ENCODE measurements at regions not wholly inside any gene's neighbourhood (a gene's known extent, or its start where the extent isn't known, plus 50 kb on each side); places are given as distances from the start of the nearest gene placed in this dataset.
"Not testable (repeated sequence)": the region's sequence is repeated elsewhere in the genome, so short reads cannot be mapped to it uniquely, and the experiment has no call there.

DNA sequence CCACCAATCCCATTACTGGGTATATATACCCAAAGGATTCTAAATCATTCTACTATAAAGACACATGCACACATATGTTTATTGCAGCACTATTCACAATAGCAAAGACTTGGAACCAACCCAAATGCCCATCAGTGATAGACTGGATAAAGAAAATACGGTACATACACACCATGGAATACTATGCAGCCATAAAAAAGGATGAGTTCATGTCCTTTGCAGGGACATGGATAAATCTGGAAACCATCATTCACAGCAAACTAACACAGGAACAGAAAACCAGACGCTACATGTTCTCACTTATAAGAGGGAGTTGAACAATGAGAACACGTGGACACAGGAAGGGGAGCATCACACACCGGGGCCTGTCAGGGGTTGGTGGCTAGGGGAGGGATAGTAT, 154.3 kb downstream of the TPBG start:
- TF ChIP-seq CTCF, POLR2A, POLR2AphosphoS5 (IDR thresholded peaks at IDR 0.05): not testable (repeated sequence)

Measured in breast epithelium (tissue), 3 donors.